Calu3 (cell line): ENCODE measurements at regions not wholly inside any gene's neighbourhood (a gene's known extent, or its start where the extent isn't known, plus 50 kb on each side); places are given as distances from the start of the nearest gene placed in this dataset.

ENCODE experiments used
- BruUV-seq: library from RNA; stranded (reverse); fragments of 400-500 nt; replicated peaks from 2 replicates; lab custom pipeline; 2021; lab: Mats Ljungman, UMichigan
- CTCF ChIA-PET: fragments of 300-600 bp; sonication (Branson Sonifier 250); formaldehyde crosslinking; loops from one replicate; lab custom pipeline; 2022; ENCODE audit warnings: antibody characterized with exemption; lab: Charles Lee
- DNase-seq: peaks from one replicate; pipeline ENCODE4 v3.0.0; 2022
- H3K27ac Mint-ChIP-seq: one replicate; pipeline ENCODE4 v1.8.0; 2022; ENCODE audit warnings: mixed read lengths; ENCODE audit not compliant: unreplicated experiment
- H3K27me3 Mint-ChIP-seq: one replicate; pipeline ENCODE4 v1.8.0; 2022; ENCODE audit warnings: mixed read lengths; ENCODE audit not compliant: unreplicated experiment
- H3K36me3 Mint-ChIP-seq: one replicate; pipeline ENCODE4 v1.8.0; 2022; ENCODE audit warnings: mild to moderate bottlenecking, moderate library complexity, mixed read lengths; ENCODE audit not compliant: insufficient read depth, unreplicated experiment
- H3K4me1 Mint-ChIP-seq: one replicate; pipeline ENCODE4 v1.8.0; 2022; ENCODE audit warnings: mild to moderate bottlenecking, low read depth, mixed read lengths; ENCODE audit not compliant: unreplicated experiment
- H3K4me3 Mint-ChIP-seq: one replicate; pipeline ENCODE4 v1.8.0; 2022; ENCODE audit warnings: mild to moderate bottlenecking, low read depth, moderate library complexity, mixed read lengths; ENCODE audit not compliant: unreplicated experiment
- H3K9me3 Mint-ChIP-seq: one replicate; pipeline ENCODE4 v1.8.0; 2022; ENCODE audit warnings: low read depth, mixed read lengths; ENCODE audit not compliant: unreplicated experiment
- CTCF ChIP-seq: fragments of 200-600 bp; IDR thresholded peaks from one replicate; pipeline ENCODE4 v1.8.0; 2022; ENCODE audit warnings: antibody characterized with exemption; ENCODE audit not compliant: unreplicated experiment
- intact Hi-C: fragments of 100-400 bp; cut with micrococcal nuclease; formaldehyde crosslinking; loops from one replicate; pipeline ENCODE4 v1.10.0; 2022; ENCODE audit not compliant: unreplicated experiment

- CTCF ChIA-PET = interaction anchor here (0.7 to 0.8 kb wide), 2 partner anchors 26 to 347 kb away, joined by 3 to 5 read pairs; no protein-coding TSS in a partner anchor
- intact Hi-C loops = loop anchor here (1.0 kb wide), 2 partner anchors 8 to 12 kb away; no protein-coding TSS in a partner anchor
- TF ChIP-seq CTCF = no peak
- Mint-ChIP-seq H3K9me3 (no peaks in the 10 kb centered on the region), H3K4me1 (peaks cover 68% of the 10 kb centered on the region), H3K27ac (peak overlapping the region; percentile 92), H3K4me3 (peak overlapping the region; percentile 68), H3K27me3 (no peaks in the 10 kb centered on the region), H3K36me3 (peaks cover 89% of the 10 kb centered on the region)
- no peak for DNase-seq
- no TSS peak for BruUV-seq
Measured at GRCh38 chr6:71411882-71412281, 123.3 kb downstream of the OGFRL1 start.

GRCh38 chr6:71412559-71413140 lies 124.0 kb downstream of the OGFRL1 start:
- DNase-seq = no peak
- Mint-ChIP-seq H3K4me1 (peaks cover 65% of the 10 kb centered on the region), H3K36me3 (peaks cover 89% of the 10 kb centered on the region), H3K9me3 (no peaks in the 10 kb centered on the region), H3K27ac (peak overlapping the region; percentile 92), H3K27me3 (no peaks in the 10 kb centered on the region), H3K4me3 (peak overlapping the region; percentile 68)
- no peak for TF ChIP-seq CTCF
- CTCF ChIA-PET = interaction anchor here (0.5 to 0.8 kb wide), 3 partner anchors 27 to 346 kb away, joined by 3 to 5 read pairs (median 3); no protein-coding TSS in a partner anchor
- intact Hi-C loops = loop anchor here (1.0 kb wide), 2 partner anchors 8 to 12 kb away; no protein-coding TSS in a partner anchor
- no TSS peak for BruUV-seq

GRCh38 chr6:71414486-71414885 lies 125.9 kb downstream of the OGFRL1 start:
- CTCF ChIA-PET = no interaction called here
- H3K36me3 Mint-ChIP-seq = peaks cover 95% of the 10 kb centered on the region
- H3K9me3 Mint-ChIP-seq = no peaks in the 10 kb centered on the region
- peak overlapping the region; percentile 74 for H3K27ac Mint-ChIP-seq
- peaks cover 52% of the 10 kb centered on the region for H3K4me1 Mint-ChIP-seq
- H3K4me3 Mint-ChIP-seq = peak overlapping the region; percentile 81
- intact Hi-C loops = loop anchor here (2.0 kb wide), 1 partner anchor 38 kb away; no protein-coding TSS in a partner anchor
- no peaks in the 10 kb centered on the region for H3K27me3 Mint-ChIP-seq
- TF ChIP-seq CTCF = no peak
- no peak for DNase-seq
- no TSS peak for BruUV-seq

- Mint-ChIP-seq H3K4me3 (peak overlapping the region; percentile 81), H3K27me3 (no peaks in the 10 kb centered on the region), H3K9me3 (no peaks in the 10 kb centered on the region), H3K4me1 (peaks cover 27% of the 10 kb centered on the region), H3K36me3 (peaks cover 70% of the 10 kb centered on the region), H3K27ac (peak overlapping the region; percentile 87)
- intact Hi-C loops = loop anchor here (1.0 to 2.0 kb wide), 3 partner anchors 7 to 91 kb away; no protein-coding TSS in a partner anchor
- TF ChIP-seq CTCF = no peak
- no TSS peak for BruUV-seq
- CTCF ChIA-PET = interaction anchor here (1.1 to 1.6 kb wide), 3 partner anchors 15 to 74 kb away, joined by 3 to 4 read pairs (median 4); no protein-coding TSS in a partner anchor
- DNase-seq = no peak
Measured at GRCh38 chr6:71419217-71420094, 130.8 kb downstream of the OGFRL1 start.
